ENCODE measurements at regions not wholly inside any gene's neighbourhood (a gene's known extent, or its start where the extent isn't known, plus 50 kb on each side); places are given as distances from the start of the nearest gene placed in this dataset.

DNA sequence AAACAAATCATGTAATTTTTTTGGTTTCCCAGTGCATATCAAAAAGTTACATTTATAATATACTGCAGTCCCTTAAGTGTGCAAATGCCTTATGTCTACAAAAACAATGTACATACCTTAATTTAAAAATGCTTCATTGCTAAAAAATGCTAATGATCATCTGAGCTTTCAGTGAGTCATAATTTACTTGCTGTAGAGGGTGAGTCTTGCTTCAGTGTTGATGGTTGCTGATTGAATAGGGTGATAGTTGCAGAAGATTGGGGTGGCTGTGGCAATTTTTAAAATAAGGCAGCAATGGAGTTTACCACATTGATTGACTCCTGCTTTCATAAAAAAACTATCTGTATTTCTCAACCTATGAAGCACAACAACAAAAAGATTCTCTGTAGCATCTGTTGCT is 613.9 kb downstream of the TBC1D4 start:
- TF ChIP-seq, protein P1, sequence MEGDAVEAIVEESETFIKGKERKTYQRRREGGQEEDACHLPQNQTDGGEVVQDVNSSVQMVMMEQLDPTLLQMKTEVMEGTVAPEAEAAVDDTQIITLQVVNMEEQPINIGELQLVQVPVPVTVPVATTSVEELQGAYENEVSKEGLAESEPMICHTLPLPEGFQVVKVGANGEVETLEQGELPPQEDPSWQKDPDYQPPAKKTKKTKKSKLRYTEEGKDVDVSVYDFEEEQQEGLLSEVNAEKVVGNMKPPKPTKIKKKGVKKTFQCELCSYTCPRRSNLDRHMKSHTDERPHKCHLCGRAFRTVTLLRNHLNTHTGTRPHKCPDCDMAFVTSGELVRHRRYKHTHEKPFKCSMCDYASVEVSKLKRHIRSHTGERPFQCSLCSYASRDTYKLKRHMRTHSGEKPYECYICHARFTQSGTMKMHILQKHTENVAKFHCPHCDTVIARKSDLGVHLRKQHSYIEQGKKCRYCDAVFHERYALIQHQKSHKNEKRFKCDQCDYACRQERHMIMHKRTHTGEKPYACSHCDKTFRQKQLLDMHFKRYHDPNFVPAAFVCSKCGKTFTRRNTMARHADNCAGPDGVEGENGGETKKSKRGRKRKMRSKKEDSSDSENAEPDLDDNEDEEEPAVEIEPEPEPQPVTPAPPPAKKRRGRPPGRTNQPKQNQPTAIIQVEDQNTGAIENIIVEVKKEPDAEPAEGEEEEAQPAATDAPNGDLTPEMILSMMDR (conservative IDR thresholded peaks at IDR 0.05; ENCODE audit: low read depth, low read length) = no peak
- no peak for TF ChIP-seq EZH2 (IDR thresholded peaks at IDR 0.05; ENCODE audit: borderline replicate concordance, low read depth, low read length, poor library complexity, severe bottlenecking)
